GM23338 (cell line): ENCODE measurements at regions not wholly inside any gene's neighbourhood (a gene's known extent, or its start where the extent isn't known, plus 50 kb on each side); places are given as distances from the start of the nearest gene placed in this dataset.

Experiments
- ATAC-seq: fragments of 200-7000 bp; cut with Tn5 transposase; 3 replicates; pipeline ENCODE4 v1.9.1; 2020
- DNase-seq: peaks from one replicate; pipeline ENCODE4 v3.0.0-alpha.2; 2015; ENCODE audit warnings: low spot score
- H2AFZ ChIP-seq: fragments of 200-600 bp; sonication (generic); 2 replicates; pipeline ENCODE4 v1.8.0; 2016; ENCODE audit warnings: antibody characterized with exemption, mild to moderate bottlenecking, moderate library complexity
- H3F3A ChIP-seq: fragments of 200-600 bp; sonication (generic); replicated peaks from 2 replicates; pipeline ENCODE4 v1.8.0; 2017; ENCODE audit warnings: antibody characterized with exemption, mixed run types, low read depth
- H3K27ac ChIP-seq: fragments of 200-600 bp; sonication (generic); 2 replicates; pipeline ENCODE4 v1.6.1; 2016; ENCODE audit warnings: low read depth
- H3K27me3 ChIP-seq: fragments of 200-600 bp; sonication (generic); 2 replicates; pipeline ENCODE4 v1.8.0; 2016; ENCODE audit warnings: mild to moderate bottlenecking, mixed run types, moderate library complexity; ENCODE audit not compliant: insufficient read depth
- H3K36me3 ChIP-seq: fragments of 200-600 bp; sonication (generic); 2 replicates; pipeline ENCODE4 v1.8.0; 2016; ENCODE audit warnings: mild to moderate bottlenecking; ENCODE audit not compliant: insufficient read depth
- H3K4me1 ChIP-seq: fragments of 200-600 bp; sonication (generic); 2 replicates; pipeline ENCODE4 v1.8.0; 2016; ENCODE audit warnings: mild to moderate bottlenecking, moderate library complexity; ENCODE audit not compliant: insufficient read depth
- H3K4me2 ChIP-seq: fragments of 200-600 bp; sonication (generic); 2 replicates; pipeline ENCODE4 v1.7.1; 2017; ENCODE audit warnings: mixed run types
- H3K4me3 ChIP-seq: fragments of 200-600 bp; sonication (generic); 2 replicates; pipeline ENCODE4 v1.6.1; 2016; ENCODE audit warnings: mixed run types
- H3K79me2 ChIP-seq: fragments of 200-600 bp; sonication (generic); replicated peaks from 2 replicates; pipeline ENCODE4 v1.8.0; 2017; ENCODE audit warnings: mild to moderate bottlenecking; ENCODE audit not compliant: insufficient read depth
- H3K9me2 ChIP-seq: fragments of 200-600 bp; sonication (generic); 2 replicates; pipeline ENCODE4 v1.8.0; 2017; ENCODE audit not compliant: insufficient read depth
- H4K20me1 ChIP-seq: fragments of 200-600 bp; sonication (generic); replicated peaks from 2 replicates; pipeline ENCODE4 v1.8.0; 2017; ENCODE audit warnings: mild to moderate bottlenecking; ENCODE audit not compliant: insufficient read depth
- H3K27ac Mint-ChIP-seq: 2 replicates; pipeline ENCODE4 v1.8.0; 2020; ENCODE audit warnings: inconsistent platforms, mild to moderate bottlenecking, moderate library complexity, mixed read lengths
- H3K27me3 Mint-ChIP-seq: 3 replicates; pipeline ENCODE4 v1.8.0; 2022; ENCODE audit warnings: low read depth, mild to moderate bottlenecking, moderate library complexity, mixed read lengths, inconsistent platforms; ENCODE audit not compliant: insufficient read depth, poor library complexity
- H3K36me3 Mint-ChIP-seq: 3 replicates; pipeline ENCODE4 v1.8.0; 2021; ENCODE audit warnings: low read depth, mild to moderate bottlenecking, inconsistent platforms, moderate library complexity, mixed read lengths
- H3K4me1 Mint-ChIP-seq: 3 replicates; pipeline ENCODE4 v1.8.0; 2020; ENCODE audit warnings: mild to moderate bottlenecking, inconsistent platforms, mixed read lengths
- H3K4me3 Mint-ChIP-seq: 3 replicates; pipeline ENCODE4 v1.8.0; 2021; ENCODE audit warnings: moderate library complexity, mild to moderate bottlenecking, inconsistent platforms, mixed read lengths
- H3K9me3 Mint-ChIP-seq: 3 replicates; pipeline ENCODE4 v1.8.0; 2020; ENCODE audit warnings: moderate library complexity, mild to moderate bottlenecking, inconsistent platforms, mixed read lengths
- CREB1 ChIP-seq: fragments of 250-450 bp; sonication (Bioruptor Pico); IDR thresholded peaks from 2 replicates; pipeline ENCODE4 v1.5.0; 2020; ENCODE audit warnings: low read depth, mild to moderate bottlenecking, moderate library complexity
- EZH2 ChIP-seq: fragments of 200-600 bp; sonication (generic); IDR thresholded peaks from one replicate; pipeline ENCODE4 v1.8.0; 2017; ENCODE audit warnings: antibody characterized with exemption, mild to moderate bottlenecking, low read depth; ENCODE audit not compliant: unreplicated experiment
- EZH2phosphoT487 ChIP-seq: fragments of 200-600 bp; sonication (generic); IDR thresholded peaks from one replicate; pipeline ENCODE4 v1.8.1; 2018; ENCODE audit warnings: antibody characterized with exemption; ENCODE audit not compliant: unreplicated experiment
- JUNB ChIP-seq: IDR thresholded peaks from one replicate; pipeline ENCODE4 v1.6.1; 2016; ENCODE audit warnings: antibody characterized with exemption; ENCODE audit not compliant: unreplicated experiment
- POLR2AphosphoS5 ChIP-seq: IDR thresholded peaks from 2 replicates; pipeline ENCODE4 v1.6.1; 2016; ENCODE audit warnings: antibody characterized with exemption, low read depth
- STAT1 ChIP-seq: IDR thresholded peaks from one replicate; pipeline ENCODE4 v1.6.1; 2016; ENCODE audit warnings: antibody characterized with exemption; ENCODE audit not compliant: unreplicated experiment
- ZNF114 ChIP-seq: fragments of 250-450 bp; sonication (Bioruptor Pico); IDR thresholded peaks from 2 replicates; pipeline ENCODE4 v1.5.0; 2020; ENCODE audit warnings: mild to moderate bottlenecking, moderate library complexity
- ZNF331 ChIP-seq: fragments of 250-450 bp; sonication (Bioruptor Pico); IDR thresholded peaks from 2 replicates; pipeline ENCODE4 v1.5.0; 2020; ENCODE audit warnings: low read depth, mild to moderate bottlenecking, moderate library complexity
- TF ChIP-seq, protein P1 (sequence below), 2 experiments: fragments of 200-600 bp in 1 of 2; sonication (generic) in 1 of 2; conservative IDR thresholded peaks; 2 replicates each; pipeline versions ENCODE4 v1.5.1 to v1.6.1; 2016 to 2017; ENCODE audit warnings: antibody characterized with exemption in 2 of 2, low read depth in 2 of 2, mild to moderate bottlenecking in 2 of 2, moderate library complexity in 1 of 2
- TF ChIP-seq, protein P2 (sequence below): IDR thresholded peaks from one replicate; pipeline ENCODE4 v1.6.1; 2018; ENCODE audit warnings: antibody characterized with exemption; ENCODE audit not compliant: unreplicated experiment
- TF ChIP-seq, protein P3 (sequence below): IDR thresholded peaks from 2 replicates; pipeline ENCODE4 v1.6.1; 2016; ENCODE audit warnings: antibody characterized with exemption

DNA sequence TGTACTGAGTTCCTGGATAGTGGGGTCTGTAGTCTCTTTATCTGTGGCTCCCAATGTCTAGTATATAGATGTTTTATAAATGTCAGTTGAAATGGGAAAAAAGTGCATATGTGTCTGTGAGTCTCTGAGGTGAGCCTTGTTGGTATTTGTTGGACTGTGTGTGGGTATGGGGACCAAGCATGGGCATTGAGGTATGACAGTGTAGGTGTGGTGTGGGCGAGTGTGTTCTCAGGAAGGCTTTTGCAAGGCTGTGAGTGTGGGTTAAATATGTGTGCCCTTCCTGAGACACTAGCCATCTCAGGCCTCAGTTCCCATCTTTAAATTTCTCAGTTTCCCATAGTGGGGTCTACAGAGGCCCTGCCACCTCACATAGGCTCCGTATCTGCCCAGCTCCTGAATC, 440.2 kb upstream of the CCL2 start:
- no peak overlapping the region for H3K27ac ChIP-seq
- H3K4me1 ChIP-seq, result peaks cover 6% of the 10 kb centered on the region; the same call in 1 of the 2 replicates
- Mint-ChIP-seq H3K27me3 (peaks cover 3% of the 10 kb centered on the region), H3K27ac (no peak overlapping the region), H3K4me1 (peaks cover 17% of the 10 kb centered on the region), H3K36me3 (no peaks in the 10 kb centered on the region), H3K4me3 (no peak overlapping the region), H3K9me3 (no peaks in the 10 kb centered on the region)
- no peak overlapping the region for H3K4me2 ChIP-seq
- no peaks in the 10 kb centered on the region for H3K27me3 ChIP-seq
- no peaks in the 10 kb centered on the region; the same call in 1 of the 2 replicates for H4K20me1 ChIP-seq
- no peaks in the 10 kb centered on the region for H3K79me2 ChIP-seq
- ATAC-seq (no peak), DNase-seq (no peak)
- TF ChIP-seq CREB1 (CRISPR knock-in tag) (no peak), ZNF331 (CRISPR knock-in tag) (no peak), POLR2AphosphoS5 (no peak), ZNF114 (CRISPR knock-in tag) (no peak), JUNB (no peak), EZH2 (no peak), STAT1 (no peak), EZH2phosphoT487 (no peak)
- TF ChIP-seq, protein P1, sequence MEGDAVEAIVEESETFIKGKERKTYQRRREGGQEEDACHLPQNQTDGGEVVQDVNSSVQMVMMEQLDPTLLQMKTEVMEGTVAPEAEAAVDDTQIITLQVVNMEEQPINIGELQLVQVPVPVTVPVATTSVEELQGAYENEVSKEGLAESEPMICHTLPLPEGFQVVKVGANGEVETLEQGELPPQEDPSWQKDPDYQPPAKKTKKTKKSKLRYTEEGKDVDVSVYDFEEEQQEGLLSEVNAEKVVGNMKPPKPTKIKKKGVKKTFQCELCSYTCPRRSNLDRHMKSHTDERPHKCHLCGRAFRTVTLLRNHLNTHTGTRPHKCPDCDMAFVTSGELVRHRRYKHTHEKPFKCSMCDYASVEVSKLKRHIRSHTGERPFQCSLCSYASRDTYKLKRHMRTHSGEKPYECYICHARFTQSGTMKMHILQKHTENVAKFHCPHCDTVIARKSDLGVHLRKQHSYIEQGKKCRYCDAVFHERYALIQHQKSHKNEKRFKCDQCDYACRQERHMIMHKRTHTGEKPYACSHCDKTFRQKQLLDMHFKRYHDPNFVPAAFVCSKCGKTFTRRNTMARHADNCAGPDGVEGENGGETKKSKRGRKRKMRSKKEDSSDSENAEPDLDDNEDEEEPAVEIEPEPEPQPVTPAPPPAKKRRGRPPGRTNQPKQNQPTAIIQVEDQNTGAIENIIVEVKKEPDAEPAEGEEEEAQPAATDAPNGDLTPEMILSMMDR (conservative IDR thresholded peaks at IDR 0.05; ENCODE audit: low read depth in 2 of 2), result no peak
- H3K9me2 ChIP-seq, result peaks cover 4% of the 10 kb centered on the region; the same call in 1 of the 2 replicates
- H3K4me3 ChIP-seq, result no peak overlapping the region
- H3F3A ChIP-seq, result no peaks in the 10 kb centered on the region
- H3K36me3 ChIP-seq, result no peaks in the 10 kb centered on the region
- H2AFZ ChIP-seq, result no peak overlapping the region

DNA sequence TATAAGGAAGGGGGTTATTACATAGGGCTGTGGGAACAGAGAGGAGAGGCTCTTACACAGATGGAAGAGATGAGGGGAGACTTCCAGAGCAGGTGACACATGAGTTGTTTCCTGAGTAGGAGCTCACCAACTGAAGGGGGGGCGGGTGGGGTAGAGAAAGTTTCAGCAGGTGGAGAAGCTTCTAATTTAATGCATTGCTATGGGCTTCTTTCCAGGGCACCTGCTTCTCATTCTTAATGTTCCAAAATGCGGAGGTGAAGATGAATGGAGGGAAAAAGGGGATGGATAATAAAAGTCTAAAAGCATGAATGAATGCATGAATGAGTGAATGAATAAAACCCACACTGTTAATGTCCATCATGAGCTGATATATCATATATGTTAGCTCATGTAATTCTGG, 439.0 kb upstream of the CCL2 start:
- H3F3A ChIP-seq, result no peaks in the 10 kb centered on the region
- peaks cover 17% of the 10 kb centered on the region for H3K4me1 Mint-ChIP-seq
- H3K4me2 ChIP-seq, result no peak overlapping the region
- peaks cover 6% of the 10 kb centered on the region; the same call in 1 of the 2 replicates for H3K4me1 ChIP-seq
- H4K20me1 ChIP-seq, result no peaks in the 10 kb centered on the region; the same call in 1 of the 2 replicates
- H3K4me3 ChIP-seq, result no peak overlapping the region
- peaks cover 4% of the 10 kb centered on the region; the same call in 1 of the 2 replicates for H3K9me2 ChIP-seq
- H3K27me3 ChIP-seq, result no peaks in the 10 kb centered on the region
- H3K4me3 Mint-ChIP-seq, result no peak overlapping the region
- TF ChIP-seq CREB1 (CRISPR knock-in tag) (no peak), EZH2phosphoT487 (no peak), ZNF331 (CRISPR knock-in tag) (no peak), JUNB (no peak), POLR2AphosphoS5 (no peak), ZNF114 (CRISPR knock-in tag) (no peak)
- TF ChIP-seq, protein P2, sequence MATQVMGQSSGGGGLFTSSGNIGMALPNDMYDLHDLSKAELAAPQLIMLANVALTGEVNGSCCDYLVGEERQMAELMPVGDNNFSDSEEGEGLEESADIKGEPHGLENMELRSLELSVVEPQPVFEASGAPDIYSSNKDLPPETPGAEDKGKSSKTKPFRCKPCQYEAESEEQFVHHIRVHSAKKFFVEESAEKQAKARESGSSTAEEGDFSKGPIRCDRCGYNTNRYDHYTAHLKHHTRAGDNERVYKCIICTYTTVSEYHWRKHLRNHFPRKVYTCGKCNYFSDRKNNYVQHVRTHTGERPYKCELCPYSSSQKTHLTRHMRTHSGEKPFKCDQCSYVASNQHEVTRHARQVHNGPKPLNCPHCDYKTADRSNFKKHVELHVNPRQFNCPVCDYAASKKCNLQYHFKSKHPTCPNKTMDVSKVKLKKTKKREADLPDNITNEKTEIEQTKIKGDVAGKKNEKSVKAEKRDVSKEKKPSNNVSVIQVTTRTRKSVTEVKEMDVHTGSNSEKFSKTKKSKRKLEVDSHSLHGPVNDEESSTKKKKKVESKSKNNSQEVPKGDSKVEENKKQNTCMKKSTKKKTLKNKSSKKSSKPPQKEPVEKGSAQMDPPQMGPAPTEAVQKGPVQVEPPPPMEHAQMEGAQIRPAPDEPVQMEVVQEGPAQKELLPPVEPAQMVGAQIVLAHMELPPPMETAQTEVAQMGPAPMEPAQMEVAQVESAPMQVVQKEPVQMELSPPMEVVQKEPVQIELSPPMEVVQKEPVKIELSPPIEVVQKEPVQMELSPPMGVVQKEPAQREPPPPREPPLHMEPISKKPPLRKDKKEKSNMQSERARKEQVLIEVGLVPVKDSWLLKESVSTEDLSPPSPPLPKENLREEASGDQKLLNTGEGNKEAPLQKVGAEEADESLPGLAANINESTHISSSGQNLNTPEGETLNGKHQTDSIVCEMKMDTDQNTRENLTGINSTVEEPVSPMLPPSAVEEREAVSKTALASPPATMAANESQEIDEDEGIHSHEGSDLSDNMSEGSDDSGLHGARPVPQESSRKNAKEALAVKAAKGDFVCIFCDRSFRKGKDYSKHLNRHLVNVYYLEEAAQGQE, result no peak
- TF ChIP-seq, protein P3, sequence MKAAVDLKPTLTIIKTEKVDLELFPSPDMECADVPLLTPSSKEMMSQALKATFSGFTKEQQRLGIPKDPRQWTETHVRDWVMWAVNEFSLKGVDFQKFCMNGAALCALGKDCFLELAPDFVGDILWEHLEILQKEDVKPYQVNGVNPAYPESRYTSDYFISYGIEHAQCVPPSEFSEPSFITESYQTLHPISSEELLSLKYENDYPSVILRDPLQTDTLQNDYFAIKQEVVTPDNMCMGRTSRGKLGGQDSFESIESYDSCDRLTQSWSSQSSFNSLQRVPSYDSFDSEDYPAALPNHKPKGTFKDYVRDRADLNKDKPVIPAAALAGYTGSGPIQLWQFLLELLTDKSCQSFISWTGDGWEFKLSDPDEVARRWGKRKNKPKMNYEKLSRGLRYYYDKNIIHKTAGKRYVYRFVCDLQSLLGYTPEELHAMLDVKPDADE, result no peak
- TF ChIP-seq, protein P1 (conservative IDR thresholded peaks at IDR 0.05; ENCODE audit: low read depth in 2 of 2), result no peak
- no peaks in the 10 kb centered on the region for H3K36me3 Mint-ChIP-seq
- no peak overlapping the region for H3K27ac Mint-ChIP-seq
- H3K27me3 Mint-ChIP-seq, result peaks cover 3% of the 10 kb centered on the region
- no peak for DNase-seq
- H3K36me3 ChIP-seq, result no peaks in the 10 kb centered on the region
- no peaks in the 10 kb centered on the region for H3K9me3 Mint-ChIP-seq
- H2AFZ ChIP-seq, result no peak overlapping the region
- H3K79me2 ChIP-seq, result no peaks in the 10 kb centered on the region
- H3K27ac ChIP-seq, result no peak overlapping the region
- ATAC-seq, result no peak
